OCI-LY3 (cell line): ENCODE measurements at regions not wholly inside any gene's neighbourhood (a gene's known extent, or its start where the extent isn't known, plus 50 kb on each side); places are given as distances from the start of the nearest gene placed in this dataset.

Experiments used
- H2AFZ ChIP-seq: fragments of 200-600, 300-600 bp; shearing (Covaris generic); 2 replicates; pipeline ENCODE4 v1.6.0; 2014; ENCODE audit warnings: antibody characterized with exemption, low read depth, low read length
- H3K27ac ChIP-seq: fragments of 200-600, 300-600 bp; sonication (generic); 2 replicates; pipeline ENCODE4 v1.5.1; 2014; ENCODE audit warnings: mild to moderate bottlenecking, low read length, moderate library complexity, mixed read lengths
- H3K27me3 ChIP-seq: fragments of 200-600, 300-600 bp; sonication (generic); 2 replicates; pipeline ENCODE4 v1.6.1; 2014; ENCODE audit warnings: low read depth, low read length, mixed read lengths
- H3K36me3 ChIP-seq: fragments of 200-600, 300-600 bp; sonication (generic); replicated peaks from 2 replicates; pipeline ENCODE3; 2014; ENCODE audit warnings: low read depth, low read length, mixed read lengths
- H3K4me1 ChIP-seq: fragments of 300-600, 200-600 bp; sonication (generic); 2 replicates; pipeline ENCODE4 v1.6.1; 2014; ENCODE audit warnings: low read length, mixed read lengths
- H3K4me2 ChIP-seq: fragments of 200-600, 300-600 bp; sonication (generic); 2 replicates; pipeline ENCODE4 v1.6.1; 2014; ENCODE audit warnings: low read length, mixed read lengths
- H3K4me3 ChIP-seq: fragments of 300-600, 200-600 bp; sonication (generic); 2 replicates; pipeline ENCODE4 v1.5.1; 2014; ENCODE audit warnings: antibody characterized with exemption, mild to moderate bottlenecking, low read length, moderate library complexity
- H3K79me2 ChIP-seq: fragments of 300-600, 200-600 bp; shearing (Covaris generic); 2 replicates; pipeline ENCODE4 v1.6.1; 2014; ENCODE audit warnings: mild to moderate bottlenecking, low read length, mixed read lengths
- H3K9ac ChIP-seq: fragments of 300-600, 200-600 bp; shearing (Covaris generic); 2 replicates; pipeline ENCODE4 v1.6.0; 2014; ENCODE audit warnings: mild to moderate bottlenecking, low read length, moderate library complexity
- H3K9me3 ChIP-seq: fragments of 200-600, 300-600 bp; shearing (Covaris generic); 2 replicates; pipeline ENCODE4 v1.6.1; 2014; ENCODE audit warnings: low read length, mixed read lengths; ENCODE audit not compliant: insufficient read depth
- H4K20me1 ChIP-seq: fragments of 200-600, 300-600 bp; sonication (generic); 2 replicates; pipeline ENCODE4 v1.6.1; 2016; ENCODE audit warnings: low read length, mixed read lengths; ENCODE audit not compliant: insufficient read depth
- EZH2phosphoT487 ChIP-seq: fragments of 200-600 bp; shearing (Covaris generic); IDR thresholded peaks from 2 replicates; pipeline ENCODE4 v1.6.1; 2018; ENCODE audit warnings: antibody characterized with exemption, mixed run types, low read depth
- TF ChIP-seq, protein P1 (sequence below): fragments of 200-600, 300-600 bp; sonication (generic); IDR thresholded peaks from 2 replicates; pipeline ENCODE4 v1.5.1; 2014; ENCODE audit warnings: antibody characterized with exemption, low read length, low read depth

GRCh38 chr3:73719413-73719851 is 94.7 kb upstream of the PDZRN3 start:
- Histone ChIP-seq H3K4me3 (no peak overlapping the region), H3K9ac (no peak overlapping the region)

GRCh38 chr3:73718326-73719110 is 93.8 kb upstream of the PDZRN3 start:
- Histone ChIP-seq H3K36me3 (no peaks in the 10 kb centered on the region), H4K20me1 (no peaks in the 10 kb centered on the region), H3K9ac (no peak overlapping the region), H3K4me2 (no peak overlapping the region), H3K4me1 (no peaks in the 10 kb centered on the region), H3K27me3 (no peaks in the 10 kb centered on the region), H3K79me2 (no peaks in the 10 kb centered on the region), H2AFZ (peak overlapping the region; percentile 3; the same call in 1 of the 2 replicates), H3K4me3 (no peak overlapping the region), H3K9me3 (no peaks in the 10 kb centered on the region), H3K27ac (no peak overlapping the region)
- no peak for TF ChIP-seq EZH2phosphoT487
- TF ChIP-seq, protein P1, sequence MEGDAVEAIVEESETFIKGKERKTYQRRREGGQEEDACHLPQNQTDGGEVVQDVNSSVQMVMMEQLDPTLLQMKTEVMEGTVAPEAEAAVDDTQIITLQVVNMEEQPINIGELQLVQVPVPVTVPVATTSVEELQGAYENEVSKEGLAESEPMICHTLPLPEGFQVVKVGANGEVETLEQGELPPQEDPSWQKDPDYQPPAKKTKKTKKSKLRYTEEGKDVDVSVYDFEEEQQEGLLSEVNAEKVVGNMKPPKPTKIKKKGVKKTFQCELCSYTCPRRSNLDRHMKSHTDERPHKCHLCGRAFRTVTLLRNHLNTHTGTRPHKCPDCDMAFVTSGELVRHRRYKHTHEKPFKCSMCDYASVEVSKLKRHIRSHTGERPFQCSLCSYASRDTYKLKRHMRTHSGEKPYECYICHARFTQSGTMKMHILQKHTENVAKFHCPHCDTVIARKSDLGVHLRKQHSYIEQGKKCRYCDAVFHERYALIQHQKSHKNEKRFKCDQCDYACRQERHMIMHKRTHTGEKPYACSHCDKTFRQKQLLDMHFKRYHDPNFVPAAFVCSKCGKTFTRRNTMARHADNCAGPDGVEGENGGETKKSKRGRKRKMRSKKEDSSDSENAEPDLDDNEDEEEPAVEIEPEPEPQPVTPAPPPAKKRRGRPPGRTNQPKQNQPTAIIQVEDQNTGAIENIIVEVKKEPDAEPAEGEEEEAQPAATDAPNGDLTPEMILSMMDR = no peak

More at GRCh38 chr3:73719413-73719851, 94.7 kb upstream of the PDZRN3 start:
- Histone ChIP-seq H4K20me1 (no peaks in the 10 kb centered on the region), H2AFZ (no peak overlapping the region), H3K4me2 (no peak overlapping the region), H3K27ac (no peak overlapping the region), H3K27me3 (no peaks in the 10 kb centered on the region), H3K36me3 (no peaks in the 10 kb centered on the region), H3K79me2 (no peaks in the 10 kb centered on the region), H3K9me3 (no peaks in the 10 kb centered on the region), H3K4me1 (no peaks in the 10 kb centered on the region)
- no peak for TF ChIP-seq EZH2phosphoT487
- TF ChIP-seq, protein P1 = no peak

GRCh38 chr3:73716418-73716817 is 91.7 kb upstream of the PDZRN3 start:
- H3K4me2 ChIP-seq = no peak overlapping the region
- no peak for TF ChIP-seq EZH2phosphoT487
- TF ChIP-seq, protein P1 = no peak
- H3K79me2 ChIP-seq = no peaks in the 10 kb centered on the region
- H3K9me3 ChIP-seq = no peaks in the 10 kb centered on the region
- H3K27ac ChIP-seq = no peak overlapping the region
- H2AFZ ChIP-seq = no peak overlapping the region
- no peak overlapping the region for H3K9ac ChIP-seq
- no peaks in the 10 kb centered on the region for H4K20me1 ChIP-seq
- H3K4me3 ChIP-seq = no peak overlapping the region
- H3K4me1 ChIP-seq = no peaks in the 10 kb centered on the region
- no peaks in the 10 kb centered on the region for H3K36me3 ChIP-seq
- no peaks in the 10 kb centered on the region for H3K27me3 ChIP-seq

GRCh38 chr3:73710340-73710739 is 85.6 kb upstream of the PDZRN3 start:
- TF ChIP-seq, protein P1 = no peak
- TF ChIP-seq EZH2phosphoT487 = no peak
- Histone ChIP-seq H3K9ac (no peak overlapping the region), H3K79me2 (no peaks in the 10 kb centered on the region), H2AFZ (no peak overlapping the region), H3K27me3 (no peaks in the 10 kb centered on the region), H3K9me3 (no peaks in the 10 kb centered on the region), H3K4me2 (no peak overlapping the region), H3K4me1 (no peaks in the 10 kb centered on the region), H3K4me3 (no peak overlapping the region), H3K27ac (no peak overlapping the region), H4K20me1 (no peaks in the 10 kb centered on the region), H3K36me3 (no peaks in the 10 kb centered on the region)
